HG03520 (cell line): ENCODE measurements at regions not wholly inside any gene's neighbourhood (a gene's known extent, or its start where the extent isn't known, plus 50 kb on each side); places are given as distances from the start of the nearest gene placed in this dataset.
"Not testable (repeated sequence)": the region's sequence is repeated elsewhere in the genome, so short reads cannot be mapped to it uniquely, and the experiment has no call there.

Source experiments
- ATAC-seq: cut with Tn5 transposase; IDR thresholded peaks from one replicate; pipeline ENCODE4 v1.9.1; 2021; ENCODE audit warnings: mild to moderate bottlenecking, moderate library complexity; ENCODE audit not compliant: unreplicated experiment

- no peak for ATAC-seq
Observed at GRCh38 chr4:38413524-38414341, 250.3 kb upstream of the KLF3 start.

- ATAC-seq = no peak
Observed at GRCh38 chr4:38414410-38414809, 249.6 kb upstream of the KLF3 start.

- ATAC-seq = no peak
Observed at GRCh38 chr4:38415682-38416081, 248.3 kb upstream of the KLF3 start.

GRCh38 chr4:38416450-38417014 lies 247.5 kb upstream of the KLF3 start:
- ATAC-seq = no peak

- ATAC-seq = not testable (repeated sequence)
Observed at GRCh38 chr4:38420254-38420653, 243.7 kb upstream of the KLF3 start.

GRCh38 chr4:38422850-38423249 lies 241.1 kb upstream of the KLF3 start:
- no peak for ATAC-seq

- no peak for ATAC-seq
Observed at GRCh38 chr4:38424151-38424871, 239.7 kb upstream of the KLF3 start.

- no peak for ATAC-seq
Observed at GRCh38 chr4:38426532-38426931, 237.5 kb upstream of the KLF3 start.

GRCh38 chr4:38430841-38431240 lies 233.2 kb upstream of the KLF3 start:
- ATAC-seq = no peak

- no peak for ATAC-seq
Observed at GRCh38 chr4:38442073-38442788, 221.8 kb upstream of the KLF3 start.

GRCh38 chr4:38449506-38450174 lies 214.4 kb upstream of the KLF3 start:
- ATAC-seq = no peak

GRCh38 chr4:38452009-38452408 lies 212.0 kb upstream of the KLF3 start:
- ATAC-seq = no peak

GRCh38 chr4:38452542-38452941 lies 211.5 kb upstream of the KLF3 start:
- ATAC-seq = no peak

- ATAC-seq = no peak
Observed at GRCh38 chr4:38453253-38453881, 210.6 kb upstream of the KLF3 start.

- ATAC-seq = no peak
Observed at GRCh38 chr4:38454284-38454683, 209.7 kb upstream of the KLF3 start.

GRCh38 chr4:38455092-38455862 lies 208.7 kb upstream of the KLF3 start:
- peak; percentile 63 for ATAC-seq

- ATAC-seq = no peak
Observed at GRCh38 chr4:38456096-38456495, 207.9 kb upstream of the KLF3 start.

- no peak for ATAC-seq
Observed at GRCh38 chr4:38461342-38461741, 202.7 kb upstream of the KLF3 start.

- no peak for ATAC-seq
Observed at GRCh38 chr4:38462367-38463055, 201.5 kb upstream of the KLF3 start.
